ENCODE measurements at regions not wholly inside any gene's neighbourhood (a gene's known extent, or its start where the extent isn't known, plus 50 kb on each side); places are given as distances from the start of the nearest gene placed in this dataset.

GRCh38 chr20:53678315-53678989, 84.8 kb upstream of the ZNF217 start:
- H4K91ac ChIP-seq (ENCODE audit: insufficient read length, low read depth, low read length): no peak overlapping the region
- no peak overlapping the region for H2BK5ac ChIP-seq (ENCODE audit: insufficient read length, low read length)
- no peak overlapping the region for H2AK5ac ChIP-seq (ENCODE audit: insufficient read length, low read length)
- H3K9me3 ChIP-seq (ENCODE audit: control insufficient read depth, low read depth, low read length): no peaks in the 10 kb centered on the region
- H3T11ph ChIP-seq (ENCODE audit: low read length): no peak overlapping the region
- H3K4me1 ChIP-seq (ENCODE audit: insufficient read depth, low read length): peaks cover 2% of the 10 kb centered on the region; the same call in 1 of the 2 replicates
- H2AFZ ChIP-seq (ENCODE audit: low read length): no peak overlapping the region
- H3K79me2 ChIP-seq (ENCODE audit: insufficient read depth, low read length): no peaks in the 10 kb centered on the region
- H3K36me3 Mint-ChIP-seq (ENCODE audit: insufficient read depth in 1 of 3, low read depth in 3 of 3): 0 out of 7 replicates have a peak, but pooled peaks cover 0 to 4% (median 0%) of the 10 kb centered on the region in 3 experiments
- no peak overlapping the region for H2BK20ac ChIP-seq (ENCODE audit: low read depth, low read length, poor library complexity, severe bottlenecking)
- H3K4me1 Mint-ChIP-seq: peaks cover 29 to 35% of the 10 kb centered on the region in 2 experiments
- no peaks in the 10 kb centered on the region; a peak in 1 of 5 replicates for H3K9me3 Mint-ChIP-seq
- no peak overlapping the region for H2BK12ac ChIP-seq (ENCODE audit: insufficient read length, low read depth, low read length)
- H2BK120ac ChIP-seq (ENCODE audit: low read depth, low read length, poor library complexity, severe bottlenecking): no peak overlapping the region
- H3K23me2 ChIP-seq (ENCODE audit: insufficient read length, low read depth, low read length, poor library complexity, severe bottlenecking): peaks cover 3% of the 10 kb centered on the region
- no peak for DNase-seq
- H3K27ac Mint-ChIP-seq: peak overlapping the region; percentile 7 to 48 (median 17); a peak in 3 of 7 replicates
- no peak overlapping the region for H3K56ac ChIP-seq (ENCODE audit: insufficient read length, low read depth, low read length)
- no CpG with 5 or more reads among the region's 7 CpGs for WGBS (ENCODE audit: extremely low coverage, insufficient read length, low lambda C conversion rate)
- H3K23ac ChIP-seq (ENCODE audit: insufficient read length, low read depth, low read length): no peak overlapping the region
- no peak overlapping the region for H3K27ac ChIP-seq (ENCODE audit: insufficient read length, low read depth, low read length)
- no peak; the same call in 2 of the 3 replicates for TF ChIP-seq CTCF (conservative IDR thresholded peaks at IDR 0.05)
- no peak overlapping the region for H3K18ac ChIP-seq (ENCODE audit: insufficient read length, low read depth, low read length)
- no peaks in the 10 kb centered on the region for H3K79me1 ChIP-seq (ENCODE audit: insufficient read depth, low read depth, low read length, poor library complexity, severe bottlenecking)
- H3K4me2 ChIP-seq (ENCODE audit: insufficient read depth, insufficient read length, low read length): peak overlapping the region; percentile 43
- no peaks in the 10 kb centered on the region for H3K27me3 Mint-ChIP-seq (ENCODE audit: low read depth)
- no peak overlapping the region for H4K8ac ChIP-seq (replicated peaks; ENCODE audit: insufficient read length, low read depth, low read length)
- no peak overlapping the region for H3K4ac ChIP-seq (ENCODE audit: low read depth, low read length)
- no peak overlapping the region for H3K9ac ChIP-seq (ENCODE audit: extremely low read depth, insufficient read length, low read length)
- no peak overlapping the region for H2BK15ac ChIP-seq (ENCODE audit: low read depth, low read length)
- H3K27me3 ChIP-seq (ENCODE audit: insufficient read depth, low read length): no peaks in the 10 kb centered on the region
- H3K4me3 Mint-ChIP-seq: peak overlapping the region in 1 of 2 experiments; percentile 6; a peak in 2 of 5 replicates
- H4K5ac ChIP-seq (ENCODE audit: insufficient read length, low read depth, low read length): no peak overlapping the region
- H3K14ac ChIP-seq (ENCODE audit: insufficient read depth, low read length): no peak overlapping the region
- no peaks in the 10 kb centered on the region for H4K20me1 ChIP-seq (ENCODE audit: control insufficient read depth, insufficient read depth, insufficient read length)
